ENCODE measurements at regions not wholly inside any gene's neighbourhood (a gene's known extent, or its start where the extent isn't known, plus 50 kb on each side); places are given as distances from the start of the nearest gene placed in this dataset.

DNA sequence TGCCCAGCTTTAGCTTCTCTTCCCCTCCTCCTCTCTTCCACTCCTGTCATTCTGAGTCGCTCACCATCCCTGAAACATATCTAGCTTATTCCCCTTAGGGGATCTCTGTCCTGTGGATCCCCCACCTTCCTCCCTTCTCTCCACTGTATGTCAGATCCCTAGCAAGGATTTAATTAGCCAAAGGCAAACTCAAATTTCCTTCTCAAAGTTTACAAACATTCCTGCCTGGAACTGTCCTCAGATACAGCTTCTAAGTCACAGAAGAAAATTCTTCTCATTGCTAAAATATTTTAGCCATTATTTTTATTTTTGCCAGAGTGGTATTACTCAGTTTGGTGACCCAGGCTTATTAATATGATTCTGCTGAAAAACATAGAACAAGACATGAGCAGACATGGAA, 315.3 kb downstream of the CYP26B1 start:
- no peak for DNase-seq

- no peak for DNase-seq
Observed at GRCh38 chr2:71831193-71831577, 316.5 kb downstream of the CYP26B1 start.

- DNase-seq: no peak
Observed at GRCh38 chr2:71830497-71831192, 317.0 kb downstream of the CYP26B1 start.

DNA sequence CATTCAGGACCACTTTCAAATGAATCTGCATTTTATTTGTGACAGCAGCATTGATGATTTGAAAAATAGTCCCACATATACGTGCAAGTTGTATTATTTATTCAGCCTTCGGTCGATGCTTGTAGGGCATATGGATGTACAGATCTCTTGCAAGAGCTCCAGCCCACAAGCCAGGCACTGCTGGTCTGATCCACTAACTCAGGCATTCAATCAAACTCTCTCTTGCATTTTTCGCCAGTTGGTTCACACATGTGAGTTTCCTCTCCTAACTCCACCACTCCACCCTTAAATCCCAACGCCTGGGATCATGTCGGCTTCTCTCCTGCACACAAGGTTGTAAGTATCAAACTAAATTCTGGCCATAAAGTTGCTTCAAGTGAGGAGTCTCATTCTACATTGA, 318.7 kb downstream of the CYP26B1 start:
- DNase-seq: no peak

GRCh38 chr2:71827973-71828372, 319.7 kb downstream of the CYP26B1 start:
- DNase-seq: no peak

DNA sequence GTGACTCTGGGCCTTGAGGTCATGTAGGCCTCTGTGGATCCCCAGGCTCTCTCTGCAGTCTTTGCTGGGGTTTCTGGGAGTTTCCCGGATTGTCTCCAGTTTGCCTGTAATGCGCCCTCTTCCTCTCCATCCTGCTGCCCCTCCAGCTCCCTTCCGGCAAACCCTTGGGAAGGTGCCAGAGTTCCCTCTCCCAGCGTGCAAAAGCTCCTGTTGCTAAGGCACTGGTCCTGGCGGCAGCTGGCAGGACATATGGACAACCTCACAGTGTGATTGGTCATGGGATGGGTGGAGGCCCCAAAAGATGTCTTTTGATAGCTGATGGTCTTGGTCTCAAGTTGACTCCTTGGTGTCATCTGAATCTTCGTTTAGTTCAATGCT, 320.1 kb downstream of the CYP26B1 start:
- DNase-seq: no peak

DNA sequence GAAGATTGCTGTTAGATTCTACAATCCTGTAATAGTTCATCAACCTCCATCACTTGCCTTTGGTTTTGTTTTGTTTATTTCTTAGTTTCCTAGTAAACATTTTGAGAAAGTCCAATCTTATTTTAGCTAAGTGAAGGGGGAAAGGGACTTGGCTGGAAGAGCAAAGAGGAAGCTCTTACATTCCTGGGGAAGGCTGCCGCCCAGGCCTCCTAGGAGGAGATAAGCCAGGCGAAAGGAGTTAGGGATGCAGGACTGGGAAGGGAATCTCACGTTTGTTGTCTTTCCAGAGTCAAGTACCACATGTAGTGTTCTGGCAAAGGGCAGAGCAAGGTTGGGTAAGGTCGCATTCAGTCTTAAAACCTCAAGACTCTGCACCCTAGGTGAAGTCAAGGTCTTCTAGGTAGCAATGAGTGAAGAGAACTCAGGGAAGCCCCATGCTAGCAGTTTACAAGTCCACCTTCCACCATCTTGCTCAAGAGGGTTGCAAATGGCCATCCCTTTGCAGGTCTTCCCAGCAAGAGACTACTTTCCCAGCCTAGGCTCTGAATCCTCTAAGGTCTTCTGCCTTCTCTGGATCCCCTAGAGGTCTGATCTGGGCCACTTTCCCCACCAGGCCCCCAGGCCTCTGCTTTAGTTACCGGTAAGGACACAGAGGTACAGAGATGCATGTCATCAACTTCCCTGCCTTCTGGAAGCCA, 320.7 kb downstream of the CYP26B1 start:
- DNase-seq: no peak

GRCh38 chr2:71826299-71826698, 321.4 kb downstream of the CYP26B1 start:
- no peak for DNase-seq

GRCh38 chr2:71824436-71824835, 323.2 kb downstream of the CYP26B1 start:
- DNase-seq: no peak

GRCh38 chr2:71823526-71823925, 324.1 kb downstream of the CYP26B1 start:
- DNase-seq: no peak

- DNase-seq: no peak
Observed at GRCh38 chr2:71822463-71822862, 325.2 kb downstream of the CYP26B1 start.

GRCh38 chr2:71821856-71822255, 325.8 kb downstream of the CYP26B1 start:
- DNase-seq: no peak

- no peak for DNase-seq
Observed at GRCh38 chr2:71816815-71817214, 330.8 kb downstream of the CYP26B1 start.

DNA sequence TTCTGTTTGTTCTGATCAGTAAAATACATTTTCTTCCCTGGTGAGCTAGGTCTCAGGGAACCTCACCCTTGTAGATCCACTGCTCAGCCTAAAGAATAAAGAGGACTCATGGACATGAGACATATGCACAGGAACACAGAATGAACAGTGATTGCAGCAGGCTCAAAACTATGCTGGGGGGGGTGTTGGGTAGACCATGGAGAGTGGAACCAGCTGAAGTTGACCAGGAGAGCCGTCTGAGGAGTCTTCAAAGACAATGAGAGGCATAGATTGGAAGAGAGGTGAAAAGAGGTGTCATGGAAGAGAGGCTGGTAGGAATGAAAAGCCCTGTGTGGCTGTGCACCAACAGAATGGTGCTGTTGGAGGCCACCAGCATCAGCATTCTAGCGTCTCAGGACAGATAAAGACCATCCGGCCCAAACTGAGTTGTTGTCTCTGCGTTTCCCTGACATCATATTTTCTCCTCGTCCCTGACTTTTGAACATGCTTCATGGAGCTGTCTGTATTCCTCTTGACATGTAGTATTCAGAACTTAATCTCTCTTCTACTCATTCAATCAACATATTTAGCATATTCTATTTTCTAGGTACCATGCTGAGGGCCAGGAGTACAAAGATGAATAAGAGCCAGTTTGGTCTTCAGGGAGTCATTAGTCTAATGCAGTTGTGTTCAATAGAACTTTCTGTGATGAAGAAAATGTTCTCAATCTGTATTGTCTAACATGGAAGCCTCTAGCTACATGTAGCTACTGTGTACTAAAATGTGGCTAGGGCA, 331.8 kb downstream of the CYP26B1 start:
- DNase-seq: no peak

GRCh38 chr2:71814885-71815284, 332.8 kb downstream of the CYP26B1 start:
- no peak for DNase-seq

- no peak for DNase-seq
Observed at GRCh38 chr2:71813807-71814470, 333.7 kb downstream of the CYP26B1 start.

GRCh38 chr2:71813315-71813714, 334.3 kb downstream of the CYP26B1 start:
- no peak for DNase-seq

- DNase-seq: no peak
Observed at GRCh38 chr2:71812736-71813135, 334.9 kb downstream of the CYP26B1 start.

- DNase-seq: no peak
Observed at GRCh38 chr2:71811726-71812125, 335.9 kb downstream of the CYP26B1 start.

GRCh38 chr2:71811157-71811556, 336.5 kb downstream of the CYP26B1 start:
- no peak for DNase-seq

- no peak for DNase-seq
Observed at GRCh38 chr2:71807581-71808451, 339.8 kb downstream of the CYP26B1 start.

DNA sequence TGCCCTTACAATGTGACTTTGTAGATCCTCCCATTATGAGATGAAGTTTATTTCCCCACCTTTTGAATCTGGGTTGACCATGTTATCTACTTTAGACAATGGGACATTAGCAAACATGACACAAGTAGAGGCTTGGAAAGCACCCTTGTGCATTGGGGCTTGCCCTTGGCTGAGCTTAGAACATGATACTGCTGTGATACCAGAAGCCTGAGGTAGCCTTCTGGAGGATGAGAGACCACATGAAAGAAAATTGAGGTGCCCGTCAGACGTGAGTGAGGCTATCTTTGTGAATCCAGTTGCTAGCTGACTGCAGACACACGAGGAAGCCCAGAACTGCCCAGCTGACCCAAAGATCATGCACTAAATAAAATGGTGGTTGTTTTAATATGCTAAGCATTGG, 341.2 kb downstream of the CYP26B1 start:
- no peak for DNase-seq

Measured in NK-92 treated with Interleukin-12 subunit alpha and Interleukin-12 subunit beta, amount 100 ng/mL, for 24 hours (cell line).